HG02759 (cell line): ENCODE measurements at regions not wholly inside any gene's neighbourhood (a gene's known extent, or its start where the extent isn't known, plus 50 kb on each side); places are given as distances from the start of the nearest gene placed in this dataset.
"Not testable (repeated sequence)": the region's sequence is repeated elsewhere in the genome, so short reads cannot be mapped to it uniquely, and the experiment has no call there.

Source experiments
- ATAC-seq: cut with Tn5 transposase; IDR thresholded peaks from one replicate; pipeline ENCODE4 v1.9.1; 2021; ENCODE audit warnings: mild to moderate bottlenecking, moderate library complexity; ENCODE audit not compliant: unreplicated experiment

- ATAC-seq = no peak
Measured at GRCh38 chr10:26621243-26621888, 76.1 kb upstream of the PDSS1 start.

GRCh38 chr10:26621889-26622711, 75.4 kb upstream of the PDSS1 start:
- peak; percentile 80 for ATAC-seq

- ATAC-seq = no peak
Measured at GRCh38 chr10:26622891-26623290, 74.6 kb upstream of the PDSS1 start.

GRCh38 chr10:26624006-26624405, 73.5 kb upstream of the PDSS1 start:
- ATAC-seq = no peak

GRCh38 chr10:26626066-26626465, 71.4 kb upstream of the PDSS1 start:
- no peak for ATAC-seq

- ATAC-seq = no peak
Measured at GRCh38 chr10:26627324-26627723, 70.2 kb upstream of the PDSS1 start.

GRCh38 chr10:26628395-26628794, 69.1 kb upstream of the PDSS1 start:
- peak; percentile 71 for ATAC-seq

GRCh38 chr10:26632171-26632570, 65.3 kb upstream of the PDSS1 start:
- not testable (repeated sequence) for ATAC-seq

- not testable (repeated sequence) for ATAC-seq
Measured at GRCh38 chr10:26634111-26634510, 63.4 kb upstream of the PDSS1 start.

- no peak for ATAC-seq
Measured at GRCh38 chr10:26637521-26638275, 59.8 kb upstream of the PDSS1 start.

GRCh38 chr10:26640391-26640790, 57.1 kb upstream of the PDSS1 start:
- ATAC-seq = no peak

- ATAC-seq = no peak
Measured at GRCh38 chr10:26642896-26643653, 54.4 kb upstream of the PDSS1 start.

- ATAC-seq = no peak
Measured at GRCh38 chr10:26647602-26648244, 49.8 kb upstream of the PDSS1 start.
